ENCODE measurements at regions not wholly inside any gene's neighbourhood (a gene's known extent, or its start where the extent isn't known, plus 50 kb on each side); places are given as distances from the start of the nearest gene placed in this dataset.
A peak's percentile ranks its signal among the peaks of the same experiment; 100 is the strongest.
"Not testable (repeated sequence)": the region's sequence is repeated elsewhere in the genome, so short reads cannot be mapped to it uniquely, and the experiment has no call there.

- DNase-seq, result no peak
These were observed 83.5 kb downstream of the TTLL2 start for GRCh38 chr6:167408235-167408869.

GRCh38 chr6:167409079-167409478 lies 84.2 kb downstream of the TTLL2 start:
- DNase-seq, result no peak

- no peak for DNase-seq
These were observed 84.8 kb downstream of the TTLL2 start for GRCh38 chr6:167409694-167410093.

GRCh38 chr6:167410462-167410861 lies 85.6 kb downstream of the TTLL2 start:
- DNase-seq, result no peak

- no peak for DNase-seq
These were observed 87.6 kb downstream of the TTLL2 start for GRCh38 chr6:167412506-167412905.

GRCh38 chr6:167415441-167415961 lies 90.6 kb downstream of the TTLL2 start:
- DNase-seq, result no peak

- DNase-seq, result no peak
These were observed 92.0 kb downstream of the TTLL2 start for GRCh38 chr6:167416676-167417430.

- DNase-seq, result no peak
These were observed 95.3 kb downstream of the TTLL2 start for GRCh38 chr6:167420177-167420576.

- DNase-seq, result no peak
These were observed 96.2 kb downstream of the TTLL2 start for GRCh38 chr6:167420858-167421766.

GRCh38 chr6:167421944-167422343 lies 97.1 kb downstream of the TTLL2 start:
- DNase-seq, result not testable (repeated sequence)

GRCh38 chr6:167422934-167423333 lies 98.0 kb downstream of the TTLL2 start:
- DNase-seq, result no peak

GRCh38 chr6:167424060-167424673 lies 99.3 kb downstream of the TTLL2 start:
- DNase-seq, result no peak

- no peak for DNase-seq
These were observed 99.8 kb downstream of the TTLL2 start for GRCh38 chr6:167424700-167425099.

GRCh38 chr6:167426084-167426483 lies 101.2 kb downstream of the TTLL2 start:
- DNase-seq, result no peak

GRCh38 chr6:167426651-167427050 lies 101.8 kb downstream of the TTLL2 start:
- peak; percentile 32 for DNase-seq

GRCh38 chr6:167428664-167429333 lies 103.9 kb downstream of the TTLL2 start:
- no peak for DNase-seq

GRCh38 chr6:167429353-167429752 lies 104.5 kb downstream of the TTLL2 start:
- DNase-seq, result no peak

GRCh38 chr6:167435209-167435728 lies 110.4 kb downstream of the TTLL2 start:
- peak; percentile 13 for DNase-seq

- DNase-seq, result no peak
These were observed 113.1 kb downstream of the TTLL2 start for GRCh38 chr6:167437888-167438484.

GRCh38 chr6:167441715-167442206 lies 116.9 kb downstream of the TTLL2 start:
- peak; percentile 68 for DNase-seq

- peak; percentile 68 for DNase-seq
These were observed 117.4 kb downstream of the TTLL2 start for GRCh38 chr6:167442245-167442644.
